PC-3 (cell line): ENCODE measurements at regions not wholly inside any gene's neighbourhood (a gene's known extent, or its start where the extent isn't known, plus 50 kb on each side); places are given as distances from the start of the nearest gene placed in this dataset.

ENCODE experiments used
- ATAC-seq: fragments of 200-7000 bp; cut with Tn5 transposase; 2 replicates; pipeline ENCODE4 v1.9.1; 2020; ENCODE audit warnings: mild to moderate bottlenecking, moderate library complexity
- BruUV-seq: library from RNA; stranded (reverse); fragments of 400-500 nt; replicated peaks from 2 replicates; lab custom pipeline; 2021; lab: Mats Ljungman, UMichigan
- CTCF ChIA-PET: fragments of 300-600 bp; sonication (Branson Sonifier 250); formaldehyde crosslinking; loops from one replicate; lab custom pipeline; 2022; ENCODE audit warnings: antibody characterized with exemption; lab: Charles Lee
- POLR2A ChIA-PET: fragments of 300-600 bp; sonication (Branson Sonifier 250); formaldehyde crosslinking; loops from one replicate; lab custom pipeline; 2022; ENCODE audit warnings: antibody characterized with exemption; ENCODE audit not compliant: unreplicated experiment; lab: Charles Lee
- DNase-seq: peaks from one replicate; pipeline ENCODE4 v3.0.0-alpha.2; 2015
- H2AFZ ChIP-seq: fragments of 300-600 bp; sonication (generic); 2 replicates; pipeline ENCODE4 v1.6.0; 2016; ENCODE audit warnings: antibody characterized with exemption, low read length
- H3F3A ChIP-seq: fragments of 300-600 bp; sonication (generic); one replicate; pipeline ENCODE4 v1.6.0; 2017; ENCODE audit warnings: antibody characterized with exemption, low read length, control low read depth, mild to moderate bottlenecking; ENCODE audit not compliant: unreplicated experiment
- H3K27ac ChIP-seq: fragments of 300-600 bp; sonication (generic); 2 replicates; pipeline ENCODE4 v1.5.1; 2016; ENCODE audit warnings: mild to moderate bottlenecking, low read length
- H3K27me3 ChIP-seq: fragments of 300-600 bp; sonication (generic); 2 replicates; pipeline ENCODE4 v1.6.1; 2016; ENCODE audit warnings: low read length, mixed read lengths
- H3K36me3 ChIP-seq: fragments of 300-600 bp; sonication (generic); 2 replicates; pipeline ENCODE4 v1.6.1; 2016; ENCODE audit warnings: low read depth, mixed run types, low read length, mixed read lengths
- H3K4me1 ChIP-seq: fragments of 300-600 bp; sonication (generic); 2 replicates; pipeline ENCODE4 v1.5.1; 2016; ENCODE audit warnings: low read length; ENCODE audit not compliant: insufficient read depth
- H3K4me2 ChIP-seq: fragments of 300-600 bp; sonication (generic); 2 replicates; pipeline ENCODE4 v1.6.0; 2016; ENCODE audit warnings: low read length
- H3K4me3 ChIP-seq: fragments of 300-600 bp; sonication (generic); 2 replicates; pipeline ENCODE4 v1.5.1; 2016; ENCODE audit warnings: mild to moderate bottlenecking, low read length, mixed read lengths
- H3K79me2 ChIP-seq: fragments of 300-600 bp; sonication (generic); 2 replicates; pipeline ENCODE4 v1.6.1; 2017; ENCODE audit warnings: low read length, mixed read lengths
- H3K9ac ChIP-seq: fragments of 300-600 bp; sonication (generic); 2 replicates; pipeline ENCODE4 v1.6.0; 2016; ENCODE audit warnings: mild to moderate bottlenecking, low read length
- H3K9me2 ChIP-seq: fragments of 300-600 bp; sonication (generic); replicated peaks from 2 replicates; pipeline ENCODE4 v1.6.1; 2016; ENCODE audit warnings: mixed run types, low read length, mixed read lengths
- H3K9me3 ChIP-seq: fragments of 300-600 bp; sonication (generic); 2 replicates; pipeline ENCODE4 v1.6.1; 2016; ENCODE audit warnings: low read length, mixed read lengths
- H4K20me1 ChIP-seq: fragments of 300-600 bp; sonication (generic); 2 replicates; pipeline ENCODE4 v1.6.1; 2016; ENCODE audit warnings: low read length, mixed read lengths
- EZH2 ChIP-seq: fragments of 300-600 bp; sonication (generic); IDR thresholded peaks from one replicate; pipeline ENCODE4 v1.6.1; 2017; ENCODE audit warnings: antibody characterized with exemption, mild to moderate bottlenecking, low read length; ENCODE audit not compliant: unreplicated experiment
- EZH2phosphoT487 ChIP-seq: fragments of 300-600 bp; sonication (generic); IDR thresholded peaks from 2 replicates; pipeline ENCODE4 v1.6.1; 2018; ENCODE audit warnings: mild to moderate bottlenecking, antibody characterized with exemption, low read length, borderline replicate concordance
- intact Hi-C: fragments of 100-400 bp; cut with micrococcal nuclease; formaldehyde crosslinking; loops from 2 replicates; pipeline ENCODE4 v1.9.0; 2023
- TF ChIP-seq, protein P1 (sequence below): fragments of 300-600 bp; sonication (generic); conservative IDR thresholded peaks from 2 replicates; pipeline ENCODE4 v1.5.1; 2017; ENCODE audit warnings: antibody characterized with exemption, low read depth, mild to moderate bottlenecking, low read length

DNA sequence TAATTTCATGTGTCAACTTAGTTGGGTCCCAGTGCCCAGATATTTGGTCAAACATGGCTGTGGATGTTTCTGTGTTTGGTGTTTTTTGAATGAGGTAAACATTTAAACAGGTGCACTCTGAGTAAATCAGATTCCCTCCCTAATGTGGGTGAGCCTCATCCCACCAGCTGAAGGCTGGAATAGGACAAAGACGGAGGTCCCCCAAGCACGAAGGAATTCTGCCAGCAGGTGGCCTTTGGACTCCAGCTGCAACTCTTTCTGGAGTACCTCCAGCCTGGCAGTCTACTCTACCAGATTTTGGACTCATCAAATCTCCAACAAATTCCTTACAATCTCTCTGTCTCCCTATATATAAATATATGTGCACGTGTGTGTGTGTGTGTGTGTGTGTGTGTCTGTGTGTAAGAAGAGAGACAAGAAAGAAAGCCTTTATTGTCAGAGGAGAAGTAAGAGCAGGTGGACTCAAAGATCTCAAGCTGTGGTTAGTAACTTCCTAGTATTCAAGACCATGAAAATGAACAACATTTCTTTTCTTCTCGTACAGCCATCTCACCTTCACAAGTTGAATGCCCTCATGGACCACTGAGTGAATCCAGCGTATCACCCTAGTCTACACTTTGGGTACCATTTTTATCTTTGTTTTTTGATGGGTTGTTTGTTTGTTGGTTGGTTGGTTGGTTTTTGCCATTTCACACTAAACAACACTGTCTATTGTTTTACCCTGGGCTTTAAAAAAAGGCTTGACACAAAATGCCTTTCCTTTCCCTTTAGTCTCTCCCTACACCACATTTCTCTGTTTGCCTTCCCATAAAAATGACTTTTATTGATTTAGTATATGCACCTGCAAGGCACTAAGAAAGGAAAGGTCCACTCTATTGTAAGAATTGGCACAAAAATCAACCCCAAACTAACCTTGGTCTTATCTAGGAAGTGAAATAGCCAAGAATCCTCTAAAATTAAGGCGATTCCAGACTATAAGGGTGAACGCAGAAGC, 118.7 kb downstream of the TENT4A start:
- Histone ChIP-seq H3K79me2 (no peaks in the 10 kb centered on the region), H3K27ac (no peak overlapping the region), H3K9ac (no peak overlapping the region), H3K4me1 (no peaks in the 10 kb centered on the region), H3K9me2 (no peaks in the 10 kb centered on the region), H3F3A (no peaks in the 10 kb centered on the region), H2AFZ (no peak overlapping the region), H4K20me1 (no peaks in the 10 kb centered on the region), H3K27me3 (peaks cover 21% of the 10 kb centered on the region), H3K4me3 (no peak overlapping the region), H3K4me2 (no peak overlapping the region), H3K9me3 (no peaks in the 10 kb centered on the region), H3K36me3 (no peaks in the 10 kb centered on the region)
- no peak for TF ChIP-seq EZH2phosphoT487
- TF ChIP-seq, protein P1, sequence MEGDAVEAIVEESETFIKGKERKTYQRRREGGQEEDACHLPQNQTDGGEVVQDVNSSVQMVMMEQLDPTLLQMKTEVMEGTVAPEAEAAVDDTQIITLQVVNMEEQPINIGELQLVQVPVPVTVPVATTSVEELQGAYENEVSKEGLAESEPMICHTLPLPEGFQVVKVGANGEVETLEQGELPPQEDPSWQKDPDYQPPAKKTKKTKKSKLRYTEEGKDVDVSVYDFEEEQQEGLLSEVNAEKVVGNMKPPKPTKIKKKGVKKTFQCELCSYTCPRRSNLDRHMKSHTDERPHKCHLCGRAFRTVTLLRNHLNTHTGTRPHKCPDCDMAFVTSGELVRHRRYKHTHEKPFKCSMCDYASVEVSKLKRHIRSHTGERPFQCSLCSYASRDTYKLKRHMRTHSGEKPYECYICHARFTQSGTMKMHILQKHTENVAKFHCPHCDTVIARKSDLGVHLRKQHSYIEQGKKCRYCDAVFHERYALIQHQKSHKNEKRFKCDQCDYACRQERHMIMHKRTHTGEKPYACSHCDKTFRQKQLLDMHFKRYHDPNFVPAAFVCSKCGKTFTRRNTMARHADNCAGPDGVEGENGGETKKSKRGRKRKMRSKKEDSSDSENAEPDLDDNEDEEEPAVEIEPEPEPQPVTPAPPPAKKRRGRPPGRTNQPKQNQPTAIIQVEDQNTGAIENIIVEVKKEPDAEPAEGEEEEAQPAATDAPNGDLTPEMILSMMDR = no peak
- no peak for TF ChIP-seq EZH2
- BruUV-seq = no TSS peak
- no peak for ATAC-seq
- no peak for DNase-seq
- intact Hi-C loops = no loop called here
- ChIA-PET POLR2A (no interaction called here), CTCF (no interaction called here)

GRCh38 chr5:6832994-6833393, 119.8 kb downstream of the TENT4A start:
- H3K9me3 ChIP-seq = no peaks in the 10 kb centered on the region
- H3K27ac ChIP-seq = no peak overlapping the region
- TF ChIP-seq, protein P1 = no peak
- no peak for TF ChIP-seq EZH2phosphoT487
- TF ChIP-seq EZH2 = no peak
- H3K36me3 ChIP-seq = no peaks in the 10 kb centered on the region
- intact Hi-C loops = no loop called here
- H3K79me2 ChIP-seq = no peaks in the 10 kb centered on the region
- POLR2A ChIA-PET = no interaction called here
- no peaks in the 10 kb centered on the region for H3F3A ChIP-seq
- no TSS peak for BruUV-seq
- no peaks in the 10 kb centered on the region for H4K20me1 ChIP-seq
- H3K4me2 ChIP-seq = no peak overlapping the region
- no peaks in the 10 kb centered on the region for H3K4me1 ChIP-seq
- CTCF ChIA-PET = no interaction called here
- no peak overlapping the region for H3K9ac ChIP-seq
- no peak overlapping the region for H3K4me3 ChIP-seq
- ATAC-seq = no peak
- H2AFZ ChIP-seq = no peak overlapping the region
- no peaks in the 10 kb centered on the region for H3K9me2 ChIP-seq
- peaks cover 11% of the 10 kb centered on the region for H3K27me3 ChIP-seq
- no peak for DNase-seq

GRCh38 chr5:6833406-6833805, 120.2 kb downstream of the TENT4A start:
- Histone ChIP-seq H3K36me3 (no peaks in the 10 kb centered on the region), H3K4me2 (no peak overlapping the region), H3K27ac (no peak overlapping the region), H3K79me2 (no peaks in the 10 kb centered on the region), H2AFZ (no peak overlapping the region), H3K9ac (no peak overlapping the region), H3K4me1 (no peaks in the 10 kb centered on the region), H3K4me3 (no peak overlapping the region), H3F3A (no peaks in the 10 kb centered on the region), H3K27me3 (peaks cover 7% of the 10 kb centered on the region; the same call in 1 of the 2 replicates), H4K20me1 (no peaks in the 10 kb centered on the region), H3K9me3 (no peaks in the 10 kb centered on the region), H3K9me2 (no peaks in the 10 kb centered on the region)
- no peak for TF ChIP-seq EZH2
- TF ChIP-seq EZH2phosphoT487 = no peak
- POLR2A ChIA-PET = no interaction called here
- DNase-seq = no peak
- BruUV-seq = no TSS peak
- CTCF ChIA-PET = no interaction called here
- no peak for ATAC-seq
- intact Hi-C loops = no loop called here
